ENCODE measurements at regions not wholly inside any gene's neighbourhood (a gene's known extent, or its start where the extent isn't known, plus 50 kb on each side); places are given as distances from the start of the nearest gene placed in this dataset.

DNA sequence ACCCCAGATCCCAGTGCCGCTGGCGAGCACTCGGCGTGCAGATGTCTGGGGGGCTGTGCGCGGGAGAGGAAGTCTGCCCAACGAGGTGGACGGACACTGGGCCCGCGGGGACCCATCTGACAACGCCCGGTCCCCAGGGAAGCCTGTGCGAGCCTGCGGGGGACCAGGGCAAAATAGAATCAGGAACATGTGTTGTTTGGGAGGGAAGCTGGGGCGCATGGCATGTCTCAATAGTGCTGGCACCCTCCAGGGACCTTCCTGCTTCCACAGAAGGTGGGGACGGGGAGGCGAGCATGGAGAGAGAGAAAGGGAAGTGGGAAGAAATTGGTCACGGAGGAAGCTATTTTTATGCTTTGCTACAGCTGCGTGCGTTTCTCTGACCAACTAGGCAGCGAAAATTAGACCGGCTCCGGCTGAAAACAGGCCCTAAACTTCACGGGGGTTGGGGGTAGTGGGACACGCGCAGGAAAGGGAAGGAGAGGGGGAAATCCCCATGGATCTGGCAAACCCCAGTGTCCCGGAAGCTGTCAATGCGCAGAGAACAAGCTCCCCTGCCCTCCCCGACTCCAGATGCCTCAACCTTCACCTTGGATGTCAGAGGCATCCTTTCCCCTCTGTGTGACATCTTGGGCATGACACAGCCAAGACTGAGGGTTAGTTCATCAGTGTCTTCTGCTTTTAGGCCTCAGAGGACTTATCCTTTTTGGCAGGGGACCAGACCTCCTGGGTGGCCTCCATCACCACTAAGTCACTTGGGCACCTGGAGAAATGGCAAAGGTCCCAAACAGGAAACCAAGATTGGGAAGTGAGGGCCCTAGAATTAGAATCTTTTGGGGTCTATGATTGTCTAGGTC lies 169.8 kb upstream of the BCOR start:
- DNase-seq = no peak

DNA sequence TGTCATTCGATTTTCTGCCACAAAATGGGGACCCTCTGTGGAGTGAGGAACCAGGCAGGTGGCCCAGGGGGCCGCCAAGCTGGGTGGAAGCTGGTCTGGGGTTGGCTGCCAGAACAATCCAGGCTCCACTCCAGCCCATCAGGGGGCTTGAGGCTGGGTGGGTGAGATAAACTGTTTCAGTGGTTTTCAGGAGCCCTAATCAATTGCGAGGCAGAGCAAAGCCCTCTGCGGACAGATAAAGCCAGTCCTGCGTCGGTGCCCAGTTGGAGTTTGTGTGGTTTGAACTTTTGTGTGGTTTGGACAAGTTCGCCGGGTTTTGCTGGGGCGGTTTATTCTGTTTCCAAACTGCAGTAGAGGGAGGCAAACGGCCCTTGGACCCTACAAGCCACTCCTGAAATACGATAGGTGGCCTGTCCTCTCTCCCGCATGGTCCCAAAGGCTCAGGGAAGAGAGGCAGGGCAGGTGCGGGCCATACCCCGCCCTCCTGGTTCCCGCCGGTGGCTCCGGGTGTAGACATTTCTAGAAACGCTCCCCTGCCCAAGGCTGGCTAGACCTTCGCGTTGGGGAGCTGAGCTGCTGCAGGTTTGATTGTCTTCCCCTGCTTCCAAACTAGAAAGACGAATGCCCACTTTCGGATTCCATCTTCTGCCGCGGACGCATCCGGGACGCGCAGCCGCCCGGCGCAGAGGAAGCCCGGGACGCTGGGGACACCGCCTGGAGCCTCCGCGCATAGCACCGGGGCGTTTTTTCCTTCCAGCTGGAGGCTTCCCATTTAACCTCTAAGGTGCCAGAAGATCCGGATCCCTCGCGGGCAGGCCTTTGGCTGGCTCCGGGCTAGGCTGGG lies 169.0 kb upstream of the BCOR start:
- DNase-seq = peak; percentile 52

DNA sequence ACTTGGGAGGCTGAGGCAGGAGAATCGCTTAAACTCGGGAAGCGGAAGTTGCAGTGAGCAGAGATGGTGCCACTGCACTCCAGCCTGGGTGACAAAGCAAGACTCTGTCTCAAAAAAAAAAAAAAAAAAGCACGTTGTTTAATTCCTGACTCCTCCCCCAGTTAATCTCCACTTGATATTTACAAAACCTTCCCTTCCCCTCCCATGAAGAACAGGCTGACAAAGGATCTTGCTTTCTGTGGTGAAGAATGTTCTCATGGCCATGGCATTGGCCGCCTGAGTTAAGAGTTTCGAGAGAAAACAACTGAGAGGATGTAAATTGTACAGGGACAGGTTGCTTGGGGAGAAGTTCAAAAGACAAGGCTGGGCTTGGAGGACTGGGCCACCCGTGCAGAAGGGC lies 168.2 kb upstream of the BCOR start:
- no peak for DNase-seq

DNA sequence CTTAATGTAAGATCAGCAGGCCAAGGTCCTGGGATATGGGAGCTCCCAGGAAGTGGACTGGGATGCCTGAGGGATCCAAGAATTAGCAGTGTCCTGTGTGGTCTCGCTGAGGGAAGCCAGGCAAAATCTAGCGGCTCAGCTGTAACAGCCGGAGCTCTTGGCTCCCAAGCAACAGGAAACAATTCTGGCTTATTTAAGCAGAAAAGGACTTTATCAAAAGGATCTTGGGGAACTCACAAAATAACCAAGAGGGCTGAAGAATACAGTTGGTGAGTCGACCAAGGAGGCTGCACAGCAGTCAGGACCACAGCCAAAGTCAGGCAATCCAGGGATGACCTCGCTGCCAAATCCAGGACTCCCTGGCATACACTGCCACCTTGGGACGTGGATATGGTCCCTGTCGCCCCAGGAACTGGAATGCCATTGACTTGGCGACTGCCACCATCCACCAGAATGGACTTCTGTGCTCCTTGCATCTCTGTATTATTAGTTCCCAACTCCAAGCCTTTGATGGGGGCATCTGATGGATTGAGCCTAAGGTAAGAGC lies 165.3 kb upstream of the BCOR start:
- no peak for DNase-seq

DNA sequence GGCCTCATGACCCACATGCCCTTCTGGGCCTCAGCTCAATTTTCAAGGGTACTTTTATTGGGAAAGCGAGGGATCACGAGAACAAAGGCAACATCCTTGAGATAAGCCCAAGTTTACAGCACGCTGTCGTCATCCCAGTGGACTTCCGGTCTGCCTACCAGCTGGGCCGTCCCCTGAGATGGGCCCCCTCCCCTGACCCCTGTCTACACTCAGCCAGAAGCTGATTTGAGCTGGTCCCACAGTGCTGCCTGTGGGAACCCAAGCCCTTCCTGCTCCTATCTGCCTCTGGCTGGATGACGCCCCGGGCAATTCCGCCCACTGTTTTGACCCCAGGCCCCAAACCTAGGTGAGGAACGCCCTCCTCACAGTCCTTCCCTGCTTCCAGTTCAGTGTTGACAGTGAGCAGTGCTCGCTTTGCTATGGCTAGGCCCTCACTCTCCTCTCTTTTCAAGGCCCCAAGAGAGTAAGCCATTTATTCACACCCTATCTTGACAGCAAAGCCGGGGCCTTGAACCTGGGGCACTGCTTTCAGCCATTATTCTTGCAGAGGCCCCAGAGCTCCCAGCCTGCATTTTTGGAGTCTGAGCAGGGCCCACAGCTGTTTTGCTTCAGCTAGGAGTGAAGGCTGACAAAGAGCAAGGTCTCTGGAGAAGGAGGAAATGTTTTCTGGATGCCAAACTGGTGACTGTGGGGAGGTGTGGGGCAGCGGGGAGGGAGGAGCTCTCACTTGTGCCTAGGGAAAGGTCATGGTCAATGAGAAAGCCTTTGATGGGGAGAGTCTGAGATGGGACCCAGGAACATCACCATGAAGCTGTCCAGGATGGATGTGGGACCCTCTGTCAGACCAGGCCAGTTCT lies 164.6 kb upstream of the BCOR start:
- no peak for DNase-seq

DNA sequence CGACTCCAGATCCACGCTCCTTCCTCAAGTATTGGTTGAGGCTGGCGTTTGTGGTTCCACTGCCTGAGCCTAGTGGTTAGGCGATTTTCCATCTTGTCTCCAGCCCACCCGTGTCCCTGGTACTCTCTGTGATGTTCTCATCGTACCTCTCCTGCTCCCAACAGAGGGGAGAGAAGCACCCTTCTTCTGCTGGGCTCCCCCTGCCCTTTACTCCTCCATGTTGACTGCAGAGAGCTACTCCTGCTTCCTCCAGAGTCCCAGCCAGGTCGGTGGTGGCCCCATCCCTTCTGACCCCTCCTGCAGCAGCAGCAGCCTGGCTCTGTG lies 164.0 kb upstream of the BCOR start:
- DNase-seq = no peak

DNA sequence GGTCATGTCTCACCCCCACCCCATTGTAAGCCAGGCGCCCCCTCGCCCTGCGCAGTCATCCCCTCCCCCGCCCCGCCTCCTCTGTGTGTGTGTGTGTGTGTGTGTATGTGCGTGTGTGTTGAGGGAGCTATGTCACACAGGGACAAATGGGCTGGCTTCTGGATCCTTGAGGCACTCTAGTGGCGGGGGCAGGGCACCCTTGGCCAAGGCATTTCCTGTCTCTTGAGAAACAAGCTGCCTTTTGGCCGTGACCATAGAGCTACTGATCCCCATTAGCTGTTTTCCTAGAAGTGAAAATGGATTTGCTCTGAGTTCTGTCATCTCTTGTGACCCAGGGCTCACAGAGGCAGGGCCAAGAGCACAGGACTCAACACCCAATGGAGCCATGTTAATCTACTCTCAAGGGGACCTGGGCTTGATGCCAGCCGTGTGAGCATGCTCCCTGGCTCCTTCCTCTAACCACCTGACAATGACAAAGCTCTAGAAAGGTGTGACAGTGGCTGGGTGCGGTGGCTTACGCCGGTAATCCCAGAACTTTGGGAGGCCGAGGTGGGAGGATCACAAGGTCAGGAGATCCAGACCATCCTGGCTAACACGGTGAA lies 162.5 kb upstream of the BCOR start:
- no peak for DNase-seq

DNA sequence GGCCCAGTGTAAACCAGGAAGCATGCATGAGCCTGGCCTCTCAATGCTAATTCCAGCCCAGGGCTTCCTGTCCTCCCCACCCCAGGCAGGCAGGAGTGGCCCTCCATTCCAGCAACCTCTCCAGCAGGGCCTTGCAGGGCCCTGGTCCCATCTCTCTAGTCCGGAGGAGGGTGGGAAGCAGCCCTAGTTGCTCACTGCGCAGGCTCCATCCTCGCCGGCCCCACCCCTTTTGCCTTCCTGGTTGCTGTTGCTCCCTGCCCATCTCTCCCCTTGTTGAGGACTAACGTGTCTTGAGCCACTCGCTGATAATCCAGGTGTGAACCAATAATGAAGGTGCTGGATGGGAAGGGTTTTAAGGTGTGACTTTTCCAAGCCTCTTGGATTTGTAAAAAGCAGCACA lies 161.2 kb upstream of the BCOR start:
- DNase-seq = no peak

DNA sequence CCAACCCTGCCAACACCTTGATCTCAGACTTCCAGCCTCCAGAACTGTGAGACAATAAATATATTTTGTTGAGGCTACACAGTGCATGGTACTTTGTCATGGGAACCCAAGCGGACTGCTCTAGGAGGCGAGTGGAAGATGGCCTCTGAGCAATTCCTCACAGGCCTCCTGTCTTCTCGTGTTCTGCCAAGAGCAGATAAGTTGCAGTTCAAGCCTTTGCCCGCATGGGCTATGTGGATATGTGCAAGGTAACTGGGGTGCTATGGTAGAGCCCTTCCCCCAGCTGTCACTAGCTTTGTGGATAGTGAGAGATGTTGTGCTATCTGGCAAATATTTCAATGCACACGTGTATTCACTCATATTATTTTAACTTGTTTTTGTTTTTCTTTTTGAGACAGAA lies 156.0 kb upstream of the BCOR start:
- no peak for DNase-seq

DNA sequence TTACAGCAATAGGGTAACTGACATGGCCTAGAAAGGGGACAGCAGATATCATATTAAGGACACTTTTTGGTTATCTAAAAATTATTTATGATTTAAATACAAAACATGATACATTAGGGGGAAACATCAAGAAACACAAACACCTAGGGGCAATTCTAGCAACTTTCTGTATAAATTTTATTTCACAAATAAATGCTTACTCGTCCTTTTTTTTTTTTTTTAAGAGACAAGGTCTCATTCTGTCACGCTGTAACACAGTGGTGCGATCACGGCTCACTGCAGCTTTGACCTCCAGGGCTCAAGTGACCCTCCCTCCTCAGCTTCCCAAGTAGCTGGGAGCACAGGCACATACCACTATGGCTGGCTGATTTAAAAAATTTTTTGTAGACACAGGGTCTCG lies 151.8 kb upstream of the BCOR start:
- no peak for DNase-seq

DNA sequence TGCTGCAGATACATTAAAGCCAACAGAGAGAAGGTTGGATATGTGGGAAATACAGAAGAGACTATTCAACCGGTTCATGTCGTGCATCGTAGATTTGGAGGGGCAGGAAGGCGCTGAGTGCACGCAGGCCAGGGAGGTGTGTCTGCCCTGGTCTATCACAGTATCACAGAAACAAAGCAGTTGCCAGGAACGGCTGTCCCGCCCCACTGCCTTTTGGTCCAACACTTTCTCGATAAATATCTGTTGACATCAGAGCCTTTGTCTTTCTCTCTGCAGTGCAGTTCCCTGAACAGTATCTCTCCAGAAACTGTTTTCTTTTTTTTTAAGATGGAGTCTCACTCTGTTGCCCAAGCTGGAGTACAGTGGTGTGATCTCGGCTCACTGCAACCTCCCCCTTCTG lies 151.1 kb upstream of the BCOR start:
- no peak for DNase-seq

DNA sequence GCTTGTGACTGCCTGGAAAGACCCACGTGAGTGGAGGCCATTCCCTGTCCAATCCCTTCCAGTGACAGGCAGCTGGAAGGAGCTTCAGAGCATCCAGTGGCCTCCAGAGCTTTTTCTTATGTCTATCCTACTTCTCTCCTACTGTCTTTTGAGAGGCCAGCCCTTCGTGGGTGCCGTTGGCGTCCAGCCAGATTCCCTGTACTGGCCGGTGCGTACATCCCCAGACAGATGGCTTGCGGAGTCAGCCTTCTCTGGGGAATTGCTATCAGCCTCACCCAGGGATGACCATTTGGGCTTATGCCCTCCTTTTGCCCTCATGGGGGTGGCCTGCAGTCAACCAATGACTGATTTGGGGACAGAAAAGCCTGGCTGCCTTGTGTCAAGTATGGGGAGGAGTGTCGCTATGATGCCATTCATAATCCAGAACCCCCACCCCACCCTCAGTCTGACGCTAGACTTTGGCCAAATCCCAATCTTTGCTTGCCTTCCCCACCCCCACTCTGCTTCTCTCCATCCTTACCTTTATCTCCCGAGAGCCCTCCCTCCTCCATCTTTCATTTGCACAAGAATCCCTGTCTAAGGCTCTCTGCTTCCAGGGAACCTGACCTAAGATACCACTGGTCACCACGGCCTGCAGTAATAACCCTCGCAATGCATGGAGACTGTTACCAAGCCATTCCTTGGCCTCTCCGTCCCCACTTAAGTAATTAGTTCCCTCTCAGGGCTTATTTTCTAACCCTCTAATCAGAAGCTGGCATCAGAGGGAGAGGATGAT lies 150.3 kb upstream of the BCOR start:
- DNase-seq = no peak

DNA sequence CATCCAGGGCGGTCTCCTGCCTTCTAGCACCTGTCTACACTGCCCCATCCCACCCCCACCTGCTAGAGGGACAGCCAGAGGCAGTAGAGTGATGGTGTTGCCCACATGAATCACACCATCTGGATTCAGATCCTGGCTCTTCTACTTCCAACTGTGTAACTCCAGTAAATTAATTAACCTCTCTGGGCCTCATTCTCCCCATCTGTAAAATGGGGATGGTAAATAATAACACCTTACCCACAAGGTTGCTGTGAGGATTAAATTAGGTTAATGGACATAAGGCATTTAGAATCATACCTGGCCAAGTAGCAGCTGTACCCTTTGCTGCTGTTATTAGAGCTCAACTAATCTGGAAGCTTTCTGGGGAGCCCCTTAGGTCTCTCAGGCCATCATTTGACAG lies 149.6 kb upstream of the BCOR start:
- no peak for DNase-seq

DNA sequence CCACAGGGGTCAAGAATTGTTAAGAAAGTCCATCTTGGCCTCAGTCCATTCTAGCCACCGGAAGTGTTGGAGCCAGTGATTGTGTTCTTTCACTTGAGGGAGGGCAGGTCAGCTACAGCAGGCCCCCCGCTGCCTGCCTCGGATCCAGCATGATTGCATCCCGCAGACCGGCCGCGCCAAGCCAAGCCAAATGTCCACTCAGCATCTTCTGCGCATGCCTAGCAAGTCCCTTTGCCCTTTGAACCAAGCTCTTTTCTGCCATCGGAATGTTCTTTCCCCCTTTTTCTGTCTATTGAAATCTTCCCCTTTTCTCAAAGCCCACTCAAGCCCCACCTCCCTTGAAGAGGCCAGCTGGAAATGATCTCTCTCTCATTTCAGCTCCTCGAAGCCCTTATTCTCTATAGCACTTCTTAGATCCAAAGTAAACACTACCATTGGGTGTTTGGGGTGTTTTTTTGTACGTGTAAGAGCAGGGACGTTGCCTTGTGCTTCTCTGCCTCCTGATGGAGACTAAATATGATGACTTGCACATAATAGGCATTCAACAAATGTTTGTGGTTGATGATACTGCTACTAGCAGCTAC lies 147.8 kb upstream of the BCOR start:
- no peak for DNase-seq

DNA sequence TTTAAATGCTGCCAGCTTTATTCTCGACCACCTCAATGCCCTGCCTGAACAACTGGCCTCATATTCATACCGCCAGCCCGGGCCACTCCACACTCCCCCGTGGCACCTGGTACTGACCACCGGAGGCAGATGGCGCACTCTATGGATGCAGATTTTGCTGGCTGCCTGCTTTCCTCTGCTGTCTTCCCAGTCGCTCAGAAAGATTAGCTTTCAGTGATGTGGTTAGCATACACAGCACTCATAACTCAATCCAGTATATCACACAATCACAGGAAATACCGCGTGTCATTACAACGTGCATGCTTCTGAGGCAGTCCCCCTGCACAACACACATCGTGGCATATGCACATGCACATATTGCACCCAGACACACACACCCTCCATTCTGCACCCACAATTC lies 147.2 kb upstream of the BCOR start:
- no peak for DNase-seq

DNA sequence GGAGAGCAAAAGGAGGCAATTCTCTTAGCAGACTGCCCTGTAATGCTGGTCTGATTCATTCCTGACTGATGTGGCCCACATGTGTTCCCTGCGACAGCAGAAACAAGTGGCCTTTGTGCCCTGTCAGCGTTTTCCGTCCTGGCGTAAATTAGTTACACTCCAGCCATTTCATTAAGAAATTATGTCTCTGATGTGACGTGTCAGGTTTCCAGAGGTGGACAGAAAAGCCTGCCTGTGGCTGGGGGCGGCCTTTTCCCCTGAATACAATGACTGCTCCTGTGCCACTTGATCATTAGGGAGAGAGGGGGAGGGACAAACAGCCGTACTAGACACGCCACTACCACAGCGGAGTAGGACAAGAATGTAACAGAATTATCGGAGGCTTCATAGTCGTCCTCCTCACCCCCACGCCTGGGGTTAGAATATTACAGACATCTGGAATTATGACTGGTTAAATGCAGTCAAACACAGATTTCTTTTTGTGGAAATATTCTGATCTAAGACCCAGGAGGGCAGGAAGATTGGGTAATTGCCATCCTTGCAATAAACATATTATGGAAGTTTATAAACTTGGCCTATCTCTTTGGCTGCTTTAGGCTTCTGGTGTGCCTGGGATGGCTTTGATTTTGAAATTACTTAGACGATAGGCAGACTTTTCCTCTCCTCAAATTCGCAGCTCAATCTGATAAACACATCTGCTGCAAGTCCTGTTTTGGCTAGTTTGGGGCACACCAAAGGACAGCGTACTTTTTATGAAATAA lies 146.2 kb upstream of the BCOR start:
- no peak for DNase-seq

DNA sequence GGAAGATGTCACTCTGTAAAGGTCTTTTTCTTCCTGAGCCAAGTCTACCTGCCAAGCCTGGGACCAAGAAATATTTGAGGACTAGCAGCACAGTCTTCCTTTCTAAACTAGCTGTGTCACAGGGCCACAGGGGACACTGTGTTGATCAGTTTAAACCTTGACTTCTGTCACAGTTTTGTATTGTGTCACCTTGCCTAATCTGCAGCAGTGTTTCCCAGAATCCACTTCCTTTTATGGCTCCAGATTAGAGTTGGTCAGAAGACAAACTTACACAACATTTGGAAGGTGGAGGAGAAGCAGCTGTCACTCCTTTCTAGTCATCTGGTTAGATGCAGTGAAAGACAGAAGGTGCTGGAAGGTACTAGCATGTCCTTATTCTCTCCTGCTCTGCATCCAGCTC lies 143.1 kb upstream of the BCOR start:
- no peak for DNase-seq

DNA sequence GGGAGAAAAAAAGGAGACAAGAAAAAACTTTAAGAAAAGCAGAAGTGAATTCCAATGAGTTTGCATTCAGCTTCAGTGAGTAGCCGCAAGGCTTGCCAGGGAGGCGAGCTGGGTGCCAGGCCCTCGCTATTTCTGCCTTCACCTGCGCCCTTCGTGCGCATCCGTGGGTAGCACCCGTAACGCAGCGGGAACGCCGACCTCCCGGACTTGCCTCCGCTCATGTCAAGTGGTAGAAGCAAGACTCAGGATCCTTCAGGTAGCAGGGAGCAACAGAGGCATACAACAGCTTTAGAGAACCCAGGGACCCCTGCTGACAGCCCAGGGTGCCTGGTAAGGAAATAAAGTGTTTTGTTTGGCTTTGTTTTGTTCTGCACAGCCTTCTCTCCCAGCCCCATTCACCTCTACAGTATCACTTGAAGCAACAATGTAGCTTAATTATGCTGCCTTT lies 140.0 kb upstream of the BCOR start:
- DNase-seq = no peak

DNA sequence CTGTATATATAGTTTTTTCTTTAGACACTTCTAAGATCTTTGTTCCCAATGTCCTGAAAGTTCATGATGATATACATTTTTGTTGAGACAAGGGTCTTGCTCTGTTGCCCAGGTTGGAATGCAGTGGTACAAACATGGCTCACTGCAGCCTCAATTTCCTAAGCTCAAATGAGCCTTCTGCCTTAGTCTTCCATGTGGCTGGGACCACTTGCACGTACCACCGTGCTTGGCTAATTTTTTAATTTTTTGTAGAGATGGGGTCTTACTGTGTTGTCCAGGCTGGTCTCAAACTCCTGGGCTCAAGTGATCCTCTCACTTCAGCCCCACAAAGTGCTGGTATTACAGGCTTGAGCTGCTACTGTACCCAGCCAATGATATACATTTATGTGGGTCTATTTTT lies 132.9 kb upstream of the BCOR start:
- no peak for DNase-seq

DNA sequence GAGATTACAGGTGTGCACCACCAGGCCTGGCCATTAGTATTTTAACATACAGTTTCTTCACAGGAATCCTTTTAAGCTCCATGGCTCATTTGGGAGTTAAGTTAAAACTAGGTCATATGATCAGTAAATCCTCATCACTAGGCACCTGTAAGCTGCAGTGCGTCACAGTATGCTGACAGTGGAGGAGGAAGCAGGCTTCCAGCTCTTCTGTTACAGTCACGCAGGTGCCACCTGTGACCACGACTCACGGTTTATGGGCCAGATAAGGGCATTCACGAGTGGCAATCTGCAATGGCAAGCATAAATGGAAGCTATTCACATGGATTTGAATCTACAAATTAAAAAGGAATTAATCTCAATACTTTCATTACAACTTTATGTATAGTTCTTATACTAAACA lies 129.4 kb upstream of the BCOR start:
- DNase-seq = no peak

DNA sequence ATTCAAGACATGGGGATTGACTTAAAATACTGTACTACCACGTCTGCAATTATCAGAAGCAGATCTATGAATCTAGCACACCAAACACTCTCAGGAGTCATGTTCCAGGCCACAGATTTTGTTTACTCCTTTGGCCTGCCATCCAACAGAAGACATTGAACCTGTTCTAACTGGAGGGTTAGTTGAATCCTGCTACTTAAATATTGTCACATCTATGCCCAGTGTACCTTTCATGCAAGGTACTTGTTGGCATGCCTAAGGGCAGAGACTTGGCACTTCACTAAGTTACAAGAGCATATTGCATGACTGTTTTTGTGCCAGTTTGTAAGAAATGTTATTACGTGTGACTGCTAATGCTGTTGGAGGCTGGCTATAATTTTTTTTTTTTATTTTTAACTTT lies 126.9 kb upstream of the BCOR start:
- no peak for DNase-seq

Data from activated CD4-positive, alpha-beta T cell treated with anti-CD3 and anti-CD28 coated beads, Interleukin-2, amount 50 U/mL, for 1 hour (primary cell).